ENCODE measurements at regions not wholly inside any gene's neighbourhood (a gene's known extent, or its start where the extent isn't known, plus 50 kb on each side); places are given as distances from the start of the nearest gene placed in this dataset.
A peak's percentile ranks its signal among the peaks of the same experiment; 100 is the strongest.
"Not testable (repeated sequence)": the region's sequence is repeated elsewhere in the genome, so short reads cannot be mapped to it uniquely, and the experiment has no call there.

- in situ Hi-C loops (cut with HindIII; ENCODE audit: low pct_ligation_motif_present, low sequenced_read_pairs): no loop called here
- no peak for TF ChIP-seq CTCF (IDR thresholded peaks at IDR 0.05; ENCODE audit: low read depth, low read length, missing control alignments)
Observed at GRCh38 chr20:12947691-12948090, 61.1 kb upstream of the SPTLC3 start.

GRCh38 chr20:12949429-12949980 is 59.3 kb upstream of the SPTLC3 start:
- no peaks in the 10 kb centered on the region for H3K36me3 ChIP-seq (replicated peaks)
- DNase-seq: peak; percentile 67
- no peaks in the 10 kb centered on the region for H3K27me3 ChIP-seq (replicated peaks)
- no peak overlapping the region for H3K4me3 ChIP-seq (ENCODE audit: low read depth, low read length)
- in situ Hi-C loops (cut with HindIII; ENCODE audit: low pct_ligation_motif_present, low sequenced_read_pairs): no loop called here
- H3K27ac ChIP-seq: no peak overlapping the region
- no peak for TF ChIP-seq CTCF (IDR thresholded peaks at IDR 0.05; ENCODE audit: low read depth, low read length, missing control alignments)

More at GRCh38 chr20:12947691-12948090, 61.1 kb upstream of the SPTLC3 start:
- H3K27me3 ChIP-seq (replicated peaks): no peaks in the 10 kb centered on the region
- H3K36me3 ChIP-seq (replicated peaks): no peaks in the 10 kb centered on the region
- no peak overlapping the region for H3K4me3 ChIP-seq (ENCODE audit: low read depth, low read length)
- no peak for DNase-seq
- no peak overlapping the region for H3K27ac ChIP-seq

- in situ Hi-C loops (cut with HindIII; ENCODE audit: low pct_ligation_motif_present, low sequenced_read_pairs): loop anchor here (25.0 kb wide), 1 partner anchor 158 kb away; no protein-coding TSS in a partner anchor
- not testable (repeated sequence) for H3K27ac ChIP-seq
Observed at GRCh38 chr20:12954254-12954653, 54.5 kb upstream of the SPTLC3 start.

GRCh38 chr20:12955611-12956010 is 53.2 kb upstream of the SPTLC3 start:
- Histone ChIP-seq H3K27me3 (replicated peaks) (no peaks in the 10 kb centered on the region), H3K36me3 (replicated peaks) (no peaks in the 10 kb centered on the region), H3K4me3 (ENCODE audit: low read depth, low read length) (no peak overlapping the region), H3K27ac (no peak overlapping the region)
- in situ Hi-C loops (cut with HindIII; ENCODE audit: low pct_ligation_motif_present, low sequenced_read_pairs): loop anchor here (25.0 kb wide), 1 partner anchor 157 kb away; no protein-coding TSS in a partner anchor
- no peak for DNase-seq
- TF ChIP-seq CTCF (IDR thresholded peaks at IDR 0.05; ENCODE audit: low read depth, low read length, missing control alignments): no peak

More at GRCh38 chr20:12954254-12954653, 54.5 kb upstream of the SPTLC3 start:
- not testable (repeated sequence) for DNase-seq; H3K27me3 ChIP-seq (replicated peaks); H3K4me3 ChIP-seq (ENCODE audit: low read depth, low read length); H3K36me3 ChIP-seq (replicated peaks)

GRCh38 chr20:12956303-12956702 is 52.5 kb upstream of the SPTLC3 start:
- in situ Hi-C loops (cut with HindIII; ENCODE audit: low pct_ligation_motif_present, low sequenced_read_pairs): loop anchor here (25.0 kb wide), 1 partner anchor 156 kb away; no protein-coding TSS in a partner anchor
- Histone ChIP-seq H3K27ac (no peak overlapping the region), H3K4me3 (ENCODE audit: low read depth, low read length) (no peak overlapping the region), H3K36me3 (replicated peaks) (no peaks in the 10 kb centered on the region), H3K27me3 (replicated peaks) (no peaks in the 10 kb centered on the region)
- TF ChIP-seq CTCF (IDR thresholded peaks at IDR 0.05; ENCODE audit: low read depth, low read length, missing control alignments): no peak
- DNase-seq: no peak

- H3K27me3 ChIP-seq (replicated peaks): no peaks in the 10 kb centered on the region
- no peak for DNase-seq
- H3K27ac ChIP-seq: no peak overlapping the region
- no peak overlapping the region for H3K4me3 ChIP-seq (ENCODE audit: low read depth, low read length)
- in situ Hi-C loops (cut with HindIII; ENCODE audit: low pct_ligation_motif_present, low sequenced_read_pairs): loop anchor here (25.0 kb wide), 1 partner anchor 154 kb away; no protein-coding TSS in a partner anchor
- no peak for TF ChIP-seq CTCF (IDR thresholded peaks at IDR 0.05; ENCODE audit: low read depth, low read length, missing control alignments)
- no peaks in the 10 kb centered on the region for H3K36me3 ChIP-seq (replicated peaks)
Observed at GRCh38 chr20:12957968-12958367, 50.8 kb upstream of the SPTLC3 start.

Data from brain microvascular endothelial cell (primary cell).